Limb (tissue), 2 donors: ENCODE measurements at regions not wholly inside any gene's neighbourhood (a gene's known extent, or its start where the extent isn't known, plus 50 kb on each side); places are given as distances from the start of the nearest gene placed in this dataset.

Experiments
- DNase-seq, 2 donors: peaks; one replicate each; pipeline ENCODE4 v3.0.0-alpha.2; 2016; ENCODE audit errors: extremely low spot score in 2 of 2

GRCh38 chr4:35459045-35459444 is 785.3 kb downstream of the ARAP2 start:
- no peak for DNase-seq

DNA sequence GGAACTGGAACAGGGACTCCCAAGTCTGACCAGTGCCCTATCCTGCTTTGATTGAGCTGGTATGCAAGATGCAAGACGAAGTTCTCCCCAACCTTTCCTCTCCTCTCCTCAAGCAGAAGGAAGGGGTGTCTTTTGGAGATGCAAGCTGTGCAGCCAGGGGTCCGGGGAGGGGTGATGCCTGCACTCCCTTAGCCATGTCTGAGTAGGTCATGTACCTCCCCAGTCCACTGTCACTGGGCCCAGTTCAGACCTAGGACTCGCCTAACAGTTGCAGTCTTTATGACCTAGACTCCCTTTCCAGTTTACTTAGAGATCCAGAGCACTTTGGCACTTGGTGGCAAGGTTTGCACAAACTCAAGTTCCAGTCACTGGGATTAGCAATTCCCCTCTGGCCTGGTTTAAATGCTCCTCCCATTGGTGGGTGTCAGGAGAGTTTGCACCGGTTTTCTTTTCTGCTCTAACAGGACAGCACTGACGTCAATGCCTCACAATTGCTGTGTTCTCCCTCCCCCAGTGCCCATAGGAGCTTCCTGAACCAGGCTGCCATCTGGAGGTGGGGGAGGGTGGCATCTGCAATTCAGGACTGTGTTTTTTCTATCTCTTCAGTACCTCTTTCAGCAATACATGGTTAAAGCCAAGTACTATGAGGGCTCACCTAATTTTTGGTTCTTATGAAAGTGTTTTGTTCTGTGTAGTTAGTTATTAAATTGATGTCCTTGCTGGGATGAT is 782.2 kb downstream of the ARAP2 start:
- no peak for DNase-seq

DNA sequence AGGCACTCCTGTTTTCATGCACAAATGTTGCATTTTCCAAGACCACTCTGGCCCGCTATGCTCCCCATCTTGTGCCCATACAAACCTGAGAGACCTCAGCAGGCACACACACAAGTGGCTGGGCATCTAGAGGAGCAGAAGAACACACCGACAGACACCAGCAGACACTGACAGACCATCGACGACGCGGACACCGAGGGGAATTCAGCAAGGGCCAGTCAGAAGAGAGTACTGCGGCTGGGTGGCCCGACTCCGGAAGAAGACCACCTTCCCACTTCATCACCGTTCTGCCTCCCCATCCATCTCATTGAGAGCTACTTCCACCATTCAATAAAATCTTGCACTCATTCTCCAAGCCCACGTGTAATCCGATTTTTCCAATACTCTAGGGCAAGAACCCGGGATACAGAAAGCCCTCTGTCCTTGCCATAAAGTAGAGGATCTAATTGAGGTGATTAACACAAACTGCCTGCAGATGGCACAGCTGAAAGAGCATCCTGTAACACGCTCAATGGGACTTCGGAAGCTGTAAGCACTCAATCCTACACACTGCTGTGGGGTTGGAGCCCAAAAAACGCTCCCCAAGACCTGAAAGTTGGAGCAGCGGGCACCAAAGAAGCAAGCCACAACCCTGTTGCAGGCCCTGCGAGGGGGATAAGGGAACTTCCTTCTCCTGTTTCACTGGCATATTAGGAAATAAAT is 780.9 kb downstream of the ARAP2 start:
- no peak for DNase-seq

GRCh38 chr4:35464964-35465528 is 779.3 kb downstream of the ARAP2 start:
- DNase-seq, result no peak

DNA sequence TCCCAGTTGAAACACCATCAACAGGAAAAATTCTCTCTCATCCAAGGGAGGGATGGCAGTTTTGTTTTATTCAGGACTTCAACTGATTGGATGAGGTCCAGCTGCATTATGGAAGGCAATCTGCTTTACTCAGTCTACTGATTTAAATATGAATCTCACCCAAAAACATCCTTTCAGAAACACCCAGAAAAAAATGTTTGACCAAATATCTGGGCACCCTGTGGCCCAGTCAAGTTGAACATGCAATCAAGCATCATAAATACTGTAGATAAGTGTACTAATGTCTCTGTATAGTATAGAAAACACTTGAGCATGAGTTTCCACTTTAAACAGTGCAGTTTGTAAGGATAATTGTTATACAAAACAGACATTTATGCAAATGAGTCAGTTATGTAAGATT is 753.2 kb downstream of the ARAP2 start:
- no peak for DNase-seq

GRCh38 chr4:35493977-35494376 is 750.3 kb downstream of the ARAP2 start:
- no peak for DNase-seq

GRCh38 chr4:35494955-35495354 is 749.4 kb downstream of the ARAP2 start:
- no peak for DNase-seq

GRCh38 chr4:35500812-35501211 is 743.5 kb downstream of the ARAP2 start:
- no peak for DNase-seq

- DNase-seq, result no peak
These were observed 740.9 kb downstream of the ARAP2 start for GRCh38 chr4:35503435-35503834.

- no peak for DNase-seq
These were observed 738.2 kb downstream of the ARAP2 start for GRCh38 chr4:35506161-35506560.

GRCh38 chr4:35511851-35512250 is 732.5 kb downstream of the ARAP2 start:
- no peak for DNase-seq

- DNase-seq, result no peak
These were observed 728.2 kb downstream of the ARAP2 start for GRCh38 chr4:35516102-35516501.

DNA sequence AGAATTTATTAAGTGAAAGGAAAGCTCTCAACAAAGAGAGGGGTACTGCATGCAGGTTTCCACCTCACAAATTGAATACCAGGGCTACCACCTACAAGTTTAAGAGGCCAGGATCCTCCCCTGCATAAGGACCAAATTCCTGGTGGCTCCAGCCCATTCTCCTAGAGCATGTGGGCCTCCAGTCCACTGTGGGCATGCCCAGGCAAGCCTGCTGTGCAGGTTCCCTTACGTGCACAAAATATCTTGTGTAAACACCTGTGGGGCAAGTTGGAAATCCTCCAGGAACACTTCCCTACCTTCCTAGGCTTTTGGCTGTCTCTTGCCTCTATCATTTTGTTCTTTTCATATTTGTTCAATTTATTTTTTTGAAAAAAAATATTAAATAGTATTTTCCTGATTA is 724.3 kb downstream of the ARAP2 start:
- no peak for DNase-seq

DNA sequence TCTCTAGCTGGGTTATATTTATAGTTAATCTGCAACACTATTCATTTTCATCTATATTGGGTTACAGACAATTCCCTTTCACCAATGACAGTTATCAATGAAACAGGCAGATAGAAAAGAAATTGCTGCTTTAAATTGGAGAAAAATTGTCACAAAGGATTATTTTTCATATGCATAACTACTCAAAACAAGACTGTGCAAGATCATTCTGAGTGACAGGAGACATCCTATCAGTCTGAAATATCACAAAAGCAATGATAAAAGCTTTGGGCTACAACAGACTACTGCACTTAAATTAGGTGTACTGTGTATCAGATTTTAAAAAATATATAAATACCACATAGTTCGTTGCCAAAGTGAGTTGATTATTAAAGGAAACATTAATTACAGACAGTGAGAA is 722.6 kb downstream of the ARAP2 start:
- no peak for DNase-seq

DNA sequence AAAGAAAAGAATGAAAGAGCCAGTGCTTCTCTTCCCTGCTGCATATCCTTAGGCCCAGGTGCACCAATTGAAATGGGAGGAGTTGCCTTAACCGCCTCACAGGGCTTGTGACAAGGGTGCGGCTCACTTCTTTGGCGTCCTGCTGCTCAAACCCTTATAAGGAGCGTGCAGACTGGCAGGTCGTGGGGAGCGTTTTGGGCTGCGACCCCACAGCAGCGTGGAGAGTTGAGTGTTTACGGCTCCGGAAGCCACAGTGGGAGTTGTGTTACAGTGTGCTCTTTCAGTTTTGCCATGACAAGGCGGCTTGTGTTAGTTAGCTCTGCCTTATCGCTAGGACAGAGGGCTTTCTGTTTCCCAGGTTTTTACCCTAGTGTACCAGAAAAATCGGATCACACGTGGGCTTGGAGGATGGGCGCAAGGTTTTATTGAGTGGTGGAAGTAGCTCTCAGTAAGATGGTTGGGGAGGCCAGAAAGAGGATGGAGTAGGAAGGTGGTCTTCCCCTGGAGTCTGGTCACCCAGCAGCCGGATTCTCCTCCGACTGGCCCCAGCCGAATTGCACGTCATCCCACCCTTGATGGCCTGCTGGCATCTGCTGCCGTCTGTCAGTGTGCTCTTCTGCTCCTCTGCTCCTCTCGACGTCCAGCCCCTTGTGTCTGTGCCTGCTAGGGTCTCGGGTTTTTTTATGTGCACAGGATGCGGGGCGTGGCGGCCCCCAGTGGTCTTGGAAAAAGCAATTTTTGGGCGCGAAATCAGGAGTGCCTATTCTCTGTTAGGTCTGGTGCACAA is 718.9 kb downstream of the ARAP2 start:
- no peak for DNase-seq

- no peak for DNase-seq
These were observed 717.9 kb downstream of the ARAP2 start for GRCh38 chr4:35526456-35526855.

- DNase-seq, result no peak
These were observed 709.4 kb downstream of the ARAP2 start for GRCh38 chr4:35534962-35535361.

DNA sequence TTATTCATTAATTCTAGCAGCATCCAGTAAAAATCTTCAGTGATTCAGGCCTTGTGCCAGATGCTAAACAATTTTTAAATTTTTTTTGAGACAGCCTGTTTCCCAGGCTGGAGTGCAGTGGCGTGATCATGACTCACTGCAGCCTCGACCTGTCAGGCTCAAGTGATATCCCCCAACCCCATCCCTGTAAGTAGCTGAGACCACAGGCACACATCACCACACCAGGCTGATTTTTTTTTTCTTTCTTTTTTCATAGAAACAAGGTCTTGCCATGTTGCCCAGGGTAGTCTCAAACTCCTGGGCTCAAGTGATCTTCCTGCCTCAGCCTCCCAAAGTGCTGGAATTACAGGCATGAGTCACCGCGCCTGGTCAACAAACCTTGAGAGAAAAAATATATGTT is 705.5 kb downstream of the ARAP2 start:
- DNase-seq, result no peak

GRCh38 chr4:35539404-35540055 is 704.8 kb downstream of the ARAP2 start:
- no peak for DNase-seq

DNA sequence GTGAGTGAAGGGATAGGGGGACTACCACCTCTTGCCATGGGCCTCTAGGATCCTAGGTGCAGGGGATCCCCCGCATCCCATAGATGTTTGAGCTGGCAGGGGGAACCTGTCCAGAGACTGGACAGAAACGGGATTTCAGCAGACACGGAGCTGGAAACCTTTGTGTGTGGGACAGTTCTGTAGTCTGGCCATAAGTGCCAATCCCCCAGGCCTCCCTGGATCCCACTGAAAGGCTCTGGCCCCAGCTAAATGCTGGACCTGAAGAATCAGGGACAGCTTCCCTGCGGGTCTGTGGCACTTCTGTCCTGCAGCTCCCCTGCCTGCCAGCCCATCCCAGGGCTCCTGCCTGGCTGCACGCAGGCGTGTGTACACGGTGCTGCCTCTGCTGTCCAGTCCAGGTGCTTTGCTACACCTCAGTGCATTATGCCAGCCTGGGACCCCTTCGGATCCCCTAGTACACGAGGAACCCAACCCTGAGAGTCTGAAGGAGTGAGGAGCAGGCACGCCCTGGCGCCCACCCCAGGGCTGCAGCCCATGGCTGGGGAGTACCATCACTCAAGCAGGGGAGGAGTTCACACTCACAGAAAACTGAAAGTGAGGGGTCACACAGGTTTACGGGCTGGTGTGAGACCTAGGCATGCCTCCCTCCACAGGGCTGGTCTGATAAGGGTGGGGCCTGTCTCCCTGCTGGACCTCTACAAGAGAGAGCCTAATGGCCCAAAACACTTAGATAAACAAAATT is 703.0 kb downstream of the ARAP2 start:
- no peak for DNase-seq

- no peak for DNase-seq
These were observed 702.5 kb downstream of the ARAP2 start for GRCh38 chr4:35541888-35542213.
